Activated T-helper 17 cell treated with anti-CD3 and anti-CD28 coated beads, Interleukin-2, amount 50 U/mL, for 72 hours (primary cell): ENCODE measurements at regions not wholly inside any gene's neighbourhood (a gene's known extent, or its start where the extent isn't known, plus 50 kb on each side); places are given as distances from the start of the nearest gene placed in this dataset.

Experiments
- ATAC-seq: fragments of 150-1000 bp; cut with Tn5 transposase; replicated peaks from 2 replicates; pipeline ENCODE4 v1.10.0; 2021; ENCODE audit warnings: mild to moderate bottlenecking, moderate library complexity
- H3K27ac Mint-ChIP-seq: one replicate; pipeline ENCODE4 v1.8.0; 2022; ENCODE audit warnings: mixed read lengths
- H3K27me3 Mint-ChIP-seq: one replicate; pipeline ENCODE4 v1.8.0; 2022; ENCODE audit warnings: mixed read lengths
- H3K36me3 Mint-ChIP-seq: one replicate; pipeline ENCODE4 v1.8.0; 2022; ENCODE audit warnings: low read depth, mild to moderate bottlenecking, mixed read lengths
- H3K4me1 Mint-ChIP-seq: one replicate; pipeline ENCODE4 v1.8.0; 2022; ENCODE audit warnings: mixed read lengths
- H3K4me3 Mint-ChIP-seq: one replicate; pipeline ENCODE4 v1.8.0; 2022; ENCODE audit warnings: mild to moderate bottlenecking, mixed read lengths
- H3K9me3 Mint-ChIP-seq: one replicate; pipeline ENCODE4 v1.8.0; 2022; ENCODE audit warnings: mixed read lengths

DNA sequence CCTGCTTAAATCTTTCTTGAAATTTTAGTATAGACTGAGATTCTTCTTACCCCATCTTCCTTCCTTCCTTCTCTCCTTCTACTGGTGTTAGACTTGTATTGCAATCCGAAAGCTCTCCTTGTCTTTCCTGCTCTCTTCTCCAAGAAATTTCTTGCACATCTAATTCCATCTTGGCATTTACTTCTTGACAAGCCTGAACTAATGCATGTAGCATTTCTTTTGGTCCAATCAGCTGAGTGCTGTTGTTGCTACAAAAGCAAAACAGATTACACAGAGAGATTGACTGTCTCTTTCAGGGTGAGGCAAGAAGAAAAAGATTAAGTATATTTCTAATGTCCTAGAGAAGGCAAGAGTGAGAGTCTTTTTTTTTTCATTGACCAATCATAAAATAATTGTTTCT lies 51.6 kb upstream of the MAP1B start:
- H3K4me3 Mint-ChIP-seq, result no peak overlapping the region
- no peak for ATAC-seq
- H3K27ac Mint-ChIP-seq, result no peak overlapping the region
- H3K9me3 Mint-ChIP-seq, result peaks cover 4% of the 10 kb centered on the region
- no peaks in the 10 kb centered on the region for H3K4me1 Mint-ChIP-seq
- no peaks in the 10 kb centered on the region for H3K36me3 Mint-ChIP-seq
- peaks cover 12% of the 10 kb centered on the region for H3K27me3 Mint-ChIP-seq
